ENCODE measurements at regions not wholly inside any gene's neighbourhood (a gene's known extent, or its start where the extent isn't known, plus 50 kb on each side); places are given as distances from the start of the nearest gene placed in this dataset.

GRCh38 chr9:26368241-26368640, 524.4 kb downstream of the CAAP1 start:
- TF ChIP-seq, protein P1, sequence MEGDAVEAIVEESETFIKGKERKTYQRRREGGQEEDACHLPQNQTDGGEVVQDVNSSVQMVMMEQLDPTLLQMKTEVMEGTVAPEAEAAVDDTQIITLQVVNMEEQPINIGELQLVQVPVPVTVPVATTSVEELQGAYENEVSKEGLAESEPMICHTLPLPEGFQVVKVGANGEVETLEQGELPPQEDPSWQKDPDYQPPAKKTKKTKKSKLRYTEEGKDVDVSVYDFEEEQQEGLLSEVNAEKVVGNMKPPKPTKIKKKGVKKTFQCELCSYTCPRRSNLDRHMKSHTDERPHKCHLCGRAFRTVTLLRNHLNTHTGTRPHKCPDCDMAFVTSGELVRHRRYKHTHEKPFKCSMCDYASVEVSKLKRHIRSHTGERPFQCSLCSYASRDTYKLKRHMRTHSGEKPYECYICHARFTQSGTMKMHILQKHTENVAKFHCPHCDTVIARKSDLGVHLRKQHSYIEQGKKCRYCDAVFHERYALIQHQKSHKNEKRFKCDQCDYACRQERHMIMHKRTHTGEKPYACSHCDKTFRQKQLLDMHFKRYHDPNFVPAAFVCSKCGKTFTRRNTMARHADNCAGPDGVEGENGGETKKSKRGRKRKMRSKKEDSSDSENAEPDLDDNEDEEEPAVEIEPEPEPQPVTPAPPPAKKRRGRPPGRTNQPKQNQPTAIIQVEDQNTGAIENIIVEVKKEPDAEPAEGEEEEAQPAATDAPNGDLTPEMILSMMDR (IDR thresholded peaks at IDR 0.05; ENCODE audit: low read depth, low read length, missing control alignments), result no peak
- DNase-seq (ENCODE audit: extremely low read depth, low read depth), result no peak
- H3K4me3 ChIP-seq (replicated peaks; ENCODE audit: low read depth, low read length), result no peak overlapping the region

DNA sequence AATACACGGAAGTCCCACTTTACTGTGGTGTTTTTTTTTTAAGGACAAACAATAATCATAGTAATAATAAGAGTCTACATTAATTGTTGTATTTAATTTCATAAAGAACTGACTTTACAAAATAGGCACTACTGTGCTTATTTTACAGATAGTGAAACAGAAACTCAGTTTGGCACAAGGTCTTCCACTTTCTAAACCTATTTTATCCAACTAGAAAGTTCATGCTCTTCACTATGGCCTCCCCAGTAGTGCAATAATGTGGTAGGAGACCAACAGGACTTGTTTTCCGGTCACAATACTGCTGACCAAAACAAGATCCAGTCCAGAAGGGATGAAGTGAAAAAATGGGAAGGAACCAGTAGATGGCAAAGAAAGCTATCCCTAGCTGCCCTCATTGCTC, 531.6 kb downstream of the CAAP1 start:
- H3K4me3 ChIP-seq (replicated peaks; ENCODE audit: low read depth, low read length), result no peak overlapping the region
- DNase-seq (ENCODE audit: extremely low read depth, low read depth), result no peak
- TF ChIP-seq, protein P1 (IDR thresholded peaks at IDR 0.05; ENCODE audit: low read depth, low read length, missing control alignments), result no peak

GRCh38 chr9:26358836-26359235, 533.8 kb downstream of the CAAP1 start:
- TF ChIP-seq, protein P1 (IDR thresholded peaks at IDR 0.05; ENCODE audit: low read depth, low read length, missing control alignments), result no peak
- H3K4me3 ChIP-seq (replicated peaks; ENCODE audit: low read depth, low read length), result no peak overlapping the region
- no peak for DNase-seq (ENCODE audit: extremely low read depth, low read depth)

DNA sequence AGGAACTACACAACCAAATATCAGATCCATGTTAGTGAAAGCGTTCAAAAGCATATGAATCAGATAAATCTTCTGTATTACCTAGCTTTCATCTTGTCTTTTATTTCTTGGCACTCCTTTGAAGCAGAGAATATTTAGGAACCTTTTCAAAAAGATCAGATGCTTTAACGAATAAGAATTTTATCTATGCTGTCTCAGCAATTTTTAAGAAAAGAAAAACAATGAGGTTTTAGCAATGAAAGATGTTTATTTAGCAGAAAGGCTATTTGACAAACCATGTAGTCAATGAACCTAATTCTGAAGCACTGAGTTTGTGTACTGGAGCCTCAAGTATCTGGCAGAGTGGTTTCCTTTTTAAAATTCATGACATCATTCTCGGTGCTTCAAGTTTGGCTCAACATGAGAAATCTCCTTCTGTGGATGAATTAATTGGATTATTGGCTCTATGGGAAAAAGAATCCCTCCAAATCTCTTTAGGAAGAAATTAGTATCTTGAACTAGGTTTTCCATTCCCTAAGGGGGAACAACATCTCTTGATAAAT, 534.7 kb downstream of the CAAP1 start:
- TF ChIP-seq, protein P1 (IDR thresholded peaks at IDR 0.05; ENCODE audit: low read depth, low read length, missing control alignments), result no peak
- DNase-seq (ENCODE audit: extremely low read depth, low read depth), result no peak
- H3K4me3 ChIP-seq (replicated peaks; ENCODE audit: low read depth, low read length), result no peak overlapping the region

DNA sequence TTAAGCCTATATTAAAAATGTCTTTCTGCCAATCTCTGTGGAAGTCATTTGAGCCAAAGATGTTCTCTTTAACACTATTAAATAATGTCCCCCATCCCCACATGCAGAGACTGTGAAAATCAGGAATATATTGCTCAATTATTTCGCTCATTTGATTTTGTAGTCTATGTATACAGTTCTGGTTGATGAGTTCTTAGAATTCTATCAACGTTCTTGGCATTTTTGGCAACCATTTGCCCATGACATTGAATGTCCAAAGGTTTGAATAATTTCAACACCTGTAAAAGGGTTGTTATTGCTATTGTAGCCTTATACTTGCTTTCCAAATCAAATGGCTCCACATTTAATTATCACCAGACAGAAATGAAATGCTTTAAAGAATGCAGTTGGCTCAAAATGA, 536.1 kb downstream of the CAAP1 start:
- DNase-seq (ENCODE audit: extremely low read depth, low read depth), result no peak
- no peak overlapping the region for H3K4me3 ChIP-seq (replicated peaks; ENCODE audit: low read depth, low read length)
- TF ChIP-seq, protein P1 (IDR thresholded peaks at IDR 0.05; ENCODE audit: low read depth, low read length, missing control alignments), result no peak

DNA sequence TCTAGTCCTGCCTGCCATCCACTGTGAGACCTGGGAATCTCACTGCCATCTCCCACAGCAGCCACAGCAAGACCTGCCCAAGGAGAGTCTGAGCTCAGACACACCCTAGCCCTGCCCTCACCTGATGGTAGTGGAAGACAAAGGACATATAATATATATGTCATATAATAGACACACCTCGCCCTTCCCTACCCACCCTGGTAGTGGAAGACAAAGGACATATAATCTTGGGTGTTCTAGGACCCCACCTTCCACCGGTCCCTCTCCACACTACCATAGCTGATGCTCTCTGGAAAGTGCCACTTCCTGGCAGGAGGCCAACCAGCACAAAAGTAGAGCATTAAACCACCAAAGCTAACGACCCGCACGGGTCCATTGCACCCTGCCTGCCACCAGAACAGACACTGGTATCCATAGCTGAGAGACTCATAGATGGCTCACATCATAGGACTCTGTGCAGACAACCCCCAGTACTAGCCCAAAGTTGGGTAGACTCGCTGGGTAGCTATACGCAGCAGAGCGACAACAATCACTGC, 545.6 kb downstream of the CAAP1 start:
- TF ChIP-seq, protein P1 (IDR thresholded peaks at IDR 0.05; ENCODE audit: low read depth, low read length, missing control alignments), result no peak
- H3K4me3 ChIP-seq (replicated peaks; ENCODE audit: low read depth, low read length), result no peak overlapping the region
- DNase-seq (ENCODE audit: extremely low read depth, low read depth), result no peak

DNA sequence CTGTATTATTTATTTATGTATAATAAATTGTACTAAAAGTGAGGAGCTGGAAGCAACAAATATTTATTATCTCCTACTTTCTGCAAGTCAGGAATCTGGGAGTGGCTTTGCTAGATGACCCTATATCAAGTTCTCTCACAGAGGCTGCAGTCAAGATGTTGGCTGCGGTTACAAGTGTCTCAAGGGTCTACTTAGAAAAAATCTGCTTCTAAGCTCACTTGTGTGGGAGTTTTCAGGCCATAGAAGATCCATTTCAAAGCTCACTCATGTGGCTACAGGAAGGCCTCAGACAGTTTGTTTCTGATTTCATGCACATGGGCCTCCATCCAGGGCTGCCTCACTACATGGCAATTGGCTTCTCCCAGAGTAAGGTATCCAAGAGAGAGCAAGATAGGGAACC, 551.1 kb downstream of the CAAP1 start:
- TF ChIP-seq, protein P1 (IDR thresholded peaks at IDR 0.05; ENCODE audit: low read depth, low read length, missing control alignments), result no peak
- peak; percentile 5 for DNase-seq (ENCODE audit: extremely low read depth, low read depth)
- no peak overlapping the region for H3K4me3 ChIP-seq (replicated peaks; ENCODE audit: low read depth, low read length)

Measured in HFF-Myc (cell line).